GM13976 (cell line): ENCODE measurements at regions not wholly inside any gene's neighbourhood (a gene's known extent, or its start where the extent isn't known, plus 50 kb on each side); places are given as distances from the start of the nearest gene placed in this dataset.

Source experiments
- DNase-seq: peaks from one replicate; pipeline ENCODE4 v3.0.0; 2012; ENCODE audit warnings: low spot score
- in situ Hi-C: fragments of 300-500 bp; cut with MboI; formaldehyde crosslinking; loops from one replicate; pipeline ENCODE4 v1.12.0; 2022; ENCODE audit warnings: low sequenced_read_pairs, mixed read lengths, inconsistent platforms; ENCODE audit not compliant: unreplicated experiment
- TF ChIP-seq, protein P1 (sequence below): IDR thresholded peaks from 2 replicates; pipeline ENCODE4 v1.5.1; 2012; ENCODE audit warnings: borderline replicate concordance, mild to moderate bottlenecking; ENCODE audit not compliant: insufficient read depth; ENCODE audit errors: extremely low read depth, missing control alignments, control extremely low read depth

GRCh38 chr7:68423356-68423755, 1174.9 kb upstream of the AUTS2 start:
- in situ Hi-C loops = no loop called here
- TF ChIP-seq, protein P1, sequence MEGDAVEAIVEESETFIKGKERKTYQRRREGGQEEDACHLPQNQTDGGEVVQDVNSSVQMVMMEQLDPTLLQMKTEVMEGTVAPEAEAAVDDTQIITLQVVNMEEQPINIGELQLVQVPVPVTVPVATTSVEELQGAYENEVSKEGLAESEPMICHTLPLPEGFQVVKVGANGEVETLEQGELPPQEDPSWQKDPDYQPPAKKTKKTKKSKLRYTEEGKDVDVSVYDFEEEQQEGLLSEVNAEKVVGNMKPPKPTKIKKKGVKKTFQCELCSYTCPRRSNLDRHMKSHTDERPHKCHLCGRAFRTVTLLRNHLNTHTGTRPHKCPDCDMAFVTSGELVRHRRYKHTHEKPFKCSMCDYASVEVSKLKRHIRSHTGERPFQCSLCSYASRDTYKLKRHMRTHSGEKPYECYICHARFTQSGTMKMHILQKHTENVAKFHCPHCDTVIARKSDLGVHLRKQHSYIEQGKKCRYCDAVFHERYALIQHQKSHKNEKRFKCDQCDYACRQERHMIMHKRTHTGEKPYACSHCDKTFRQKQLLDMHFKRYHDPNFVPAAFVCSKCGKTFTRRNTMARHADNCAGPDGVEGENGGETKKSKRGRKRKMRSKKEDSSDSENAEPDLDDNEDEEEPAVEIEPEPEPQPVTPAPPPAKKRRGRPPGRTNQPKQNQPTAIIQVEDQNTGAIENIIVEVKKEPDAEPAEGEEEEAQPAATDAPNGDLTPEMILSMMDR = no peak
- DNase-seq = no peak

DNA sequence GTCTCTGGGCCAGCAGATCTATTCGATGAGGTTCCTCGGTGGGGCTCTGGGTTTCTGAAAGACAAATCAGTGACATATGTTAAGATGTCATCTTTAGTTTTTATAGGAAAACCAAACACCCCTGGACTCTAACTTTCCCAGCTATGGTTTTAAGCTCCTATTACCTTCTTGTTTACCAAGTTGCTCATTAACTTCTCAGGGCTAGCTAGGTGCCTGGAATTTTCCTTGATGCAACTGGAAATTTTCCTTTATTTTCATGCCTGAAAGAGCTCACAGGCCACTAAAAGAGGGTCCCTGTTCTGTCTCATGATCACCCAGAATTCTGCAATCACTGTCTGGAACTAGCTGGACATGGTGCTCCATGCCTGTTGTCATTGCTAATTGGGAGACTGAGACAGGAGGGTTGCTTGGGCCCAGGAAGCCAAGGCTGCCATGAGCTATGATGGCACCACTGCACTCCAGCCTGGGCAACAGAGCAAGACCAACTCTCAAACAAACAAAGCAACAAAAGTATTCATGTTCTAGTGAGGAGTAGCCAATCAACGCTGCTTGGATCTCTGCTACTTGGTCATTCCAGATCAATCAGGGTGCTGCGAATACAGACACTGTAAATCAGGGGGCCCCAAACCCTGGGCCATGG, 1173.5 kb upstream of the AUTS2 start:
- no peak for DNase-seq
- in situ Hi-C loops = no loop called here
- TF ChIP-seq, protein P1 = no peak

DNA sequence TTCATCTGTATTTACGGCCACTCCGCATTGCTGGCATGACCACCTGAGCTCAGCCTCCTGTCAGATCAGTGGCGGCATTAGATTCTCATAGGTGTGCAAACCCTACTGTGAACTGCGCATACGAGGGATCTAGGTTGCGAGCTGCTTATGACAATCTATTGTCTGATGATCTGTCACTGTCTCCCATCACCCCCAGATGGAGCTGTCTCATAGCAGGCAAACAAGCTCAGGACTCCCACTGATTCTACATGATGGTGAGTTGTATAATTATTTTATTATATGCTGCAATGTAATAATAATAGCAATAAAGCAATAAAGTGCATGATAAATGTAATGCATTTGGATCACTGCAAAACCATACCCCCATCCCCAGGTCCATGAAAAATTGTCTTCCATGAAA, 1172.9 kb upstream of the AUTS2 start:
- TF ChIP-seq, protein P1 = no peak
- DNase-seq = no peak
- in situ Hi-C loops = no loop called here

DNA sequence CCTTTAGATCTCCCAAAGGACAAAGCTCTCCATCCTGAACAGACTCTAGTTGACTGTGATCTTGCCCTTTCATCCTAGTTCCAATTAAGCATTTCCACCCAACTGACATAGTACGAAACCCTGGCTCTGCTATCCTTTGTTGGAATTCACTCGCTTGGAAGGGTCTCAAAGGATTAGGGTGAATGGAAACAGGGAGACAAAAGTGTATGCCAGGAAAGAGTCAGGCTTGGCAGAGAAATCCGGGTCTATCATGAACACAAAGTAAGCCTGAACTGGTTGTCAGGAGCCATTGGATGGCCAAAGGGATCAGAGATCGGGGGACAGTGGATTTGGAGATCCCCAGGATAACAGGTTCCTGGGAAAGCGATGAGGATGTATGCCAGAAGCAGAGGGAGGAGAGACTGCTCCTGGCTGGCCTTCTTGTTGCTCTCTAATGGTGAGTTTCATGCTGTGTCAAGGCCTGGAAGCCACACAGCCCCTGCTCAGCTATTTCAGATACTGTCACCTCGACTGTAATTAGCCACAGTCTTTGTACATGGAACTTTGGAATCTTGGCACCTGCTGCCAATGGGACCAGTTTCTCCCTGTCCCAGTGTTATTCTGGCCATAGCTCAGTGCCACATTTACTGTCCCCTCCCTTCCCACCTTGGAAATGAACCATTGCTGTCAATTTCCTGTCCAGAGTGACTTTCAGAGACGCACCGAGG, 1168.7 kb upstream of the AUTS2 start:
- in situ Hi-C loops = no loop called here
- TF ChIP-seq, protein P1 = no peak
- DNase-seq = no peak

DNA sequence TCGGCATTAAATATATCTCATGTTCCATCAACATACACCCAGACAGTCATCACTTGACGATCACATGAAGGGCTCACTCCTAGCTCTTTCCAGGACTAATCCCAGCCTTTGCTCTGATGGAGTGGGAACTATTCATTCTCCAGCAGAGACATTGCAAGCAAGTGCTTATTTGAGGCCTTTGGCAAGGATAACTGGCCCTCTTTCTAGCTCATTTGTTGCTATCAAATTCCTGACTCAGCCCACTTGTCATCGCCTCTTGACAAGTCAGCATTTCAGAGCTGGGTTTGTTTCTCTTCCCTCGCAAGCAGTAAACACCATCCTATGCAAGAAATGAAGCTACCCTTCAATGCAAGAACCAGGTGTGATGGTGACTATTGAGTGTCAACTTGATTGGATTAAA, 1165.7 kb upstream of the AUTS2 start:
- TF ChIP-seq, protein P1 = no peak
- in situ Hi-C loops = no loop called here
- no peak for DNase-seq

- TF ChIP-seq, protein P1 = no peak
- in situ Hi-C loops = no loop called here
- DNase-seq = no peak
These were observed 1164.7 kb upstream of the AUTS2 start for GRCh38 chr7:68433462-68434070.
